CD4-positive, alpha-beta T cell (primary cell): ENCODE measurements at regions not wholly inside any gene's neighbourhood (a gene's known extent, or its start where the extent isn't known, plus 50 kb on each side); places are given as distances from the start of the nearest gene placed in this dataset.

Source experiments
- ATAC-seq: fragments of 200-7000 bp; cut with Tn5 transposase; one replicate; pipeline ENCODE4 v1.10.0; 2022; ENCODE audit warnings: mild to moderate bottlenecking; ENCODE audit not compliant: poor library complexity
- CTCF ChIA-PET: fragments of 350-600 bp; sonication (Branson Sonifier 250); formaldehyde crosslinking; loops from one replicate; lab custom pipeline; 2021; ENCODE audit warnings: antibody characterized with exemption, inconsistent platforms; lab: Charles Lee
- POLR2A ChIA-PET: fragments of 350-600 bp; sonication (Branson Sonifier 250); formaldehyde crosslinking; loops from one replicate; lab custom pipeline; 2021; ENCODE audit warnings: antibody characterized with exemption, inconsistent platforms; lab: Charles Lee
- DNase-seq, 14 experiments: peaks; one replicate each; pipeline ENCODE4 v3.0.0-alpha.2; 2013 to 2020; ENCODE audit warnings: mixed read lengths in 2 of 14
- H3K27ac ChIP-seq, 2 donors: one replicate each; pipeline versions ENCODE4 v1.5.1 to v1.7.0; 2013; ENCODE audit warnings: low read length in 2 of 2, low read depth in 1 of 2, mild to moderate bottlenecking in 1 of 2
- H3K27me3 ChIP-seq, 2 experiments: 1 replicate in 1 of 2; 2 replicates in 1 of 2; pipeline versions ENCODE4 v1.6.1 to v1.7.0; 2013; ENCODE audit warnings: low read length in 2 of 2, control low read depth in 1 of 2, mild to moderate bottlenecking in 1 of 2, moderate library complexity in 1 of 2; ENCODE audit not compliant: insufficient read depth in 2 of 2, control insufficient read depth in 1 of 2
- H3K36me3 ChIP-seq: one replicate; pipeline ENCODE4 v1.6.1; 2013; ENCODE audit warnings: low read length, control low read depth; ENCODE audit not compliant: insufficient read depth
- H3K4me1 ChIP-seq: one replicate; pipeline ENCODE4 v1.6.1; 2013; ENCODE audit warnings: low read length, control low read depth; ENCODE audit not compliant: insufficient read depth
- H3K4me3 ChIP-seq: one replicate; pipeline ENCODE4 v1.5.1; 2013; ENCODE audit warnings: mild to moderate bottlenecking, low read length, moderate library complexity
- H3K9me3 ChIP-seq, 2 experiments: 1 replicate in 1 of 2; 2 replicates in 1 of 2; pipeline versions ENCODE4 v1.6.1 to v1.7.0; 2013; ENCODE audit warnings: low read length in 2 of 2, mild to moderate bottlenecking in 2 of 2, control low read depth in 1 of 2, moderate library complexity in 1 of 2; ENCODE audit not compliant: control insufficient read depth in 1 of 2, insufficient read depth in 1 of 2
- H3K27ac Mint-ChIP-seq: one replicate; pipeline ENCODE4 v1.8.0; 2020; ENCODE audit warnings: mixed read lengths
- H3K27me3 Mint-ChIP-seq: one replicate; pipeline ENCODE4 v1.8.0; 2021; ENCODE audit warnings: mixed read lengths
- H3K36me3 Mint-ChIP-seq: one replicate; pipeline ENCODE4 v1.8.0; 2021; ENCODE audit warnings: low read depth, mixed read lengths
- H3K4me1 Mint-ChIP-seq: one replicate; pipeline ENCODE4 v1.8.0; 2021; ENCODE audit warnings: low read depth, mixed read lengths
- H3K4me3 Mint-ChIP-seq: one replicate; pipeline ENCODE4 v1.8.0; 2020; ENCODE audit warnings: mild to moderate bottlenecking, mixed read lengths
- H3K9me3 Mint-ChIP-seq: one replicate; pipeline ENCODE4 v1.8.0; 2020; ENCODE audit warnings: mixed read lengths
- intact Hi-C, 2 experiments: fragments of 100-400 bp; cut with DNase I in 1 of 2; cut with micrococcal nuclease in 1 of 2; formaldehyde crosslinking; loops; one replicate each; pipeline versions ENCODE4 v1.15.1 to v1.9.0; 2023 to 2025; cut with DNase I, micrococcal nuclease
- TF ChIP-seq, protein P1 (sequence below): fragments of 200-600 bp; IDR thresholded peaks from one replicate; pipeline ENCODE4 v1.8.0; 2022; ENCODE audit warnings: antibody characterized with exemption, mild to moderate bottlenecking

DNA sequence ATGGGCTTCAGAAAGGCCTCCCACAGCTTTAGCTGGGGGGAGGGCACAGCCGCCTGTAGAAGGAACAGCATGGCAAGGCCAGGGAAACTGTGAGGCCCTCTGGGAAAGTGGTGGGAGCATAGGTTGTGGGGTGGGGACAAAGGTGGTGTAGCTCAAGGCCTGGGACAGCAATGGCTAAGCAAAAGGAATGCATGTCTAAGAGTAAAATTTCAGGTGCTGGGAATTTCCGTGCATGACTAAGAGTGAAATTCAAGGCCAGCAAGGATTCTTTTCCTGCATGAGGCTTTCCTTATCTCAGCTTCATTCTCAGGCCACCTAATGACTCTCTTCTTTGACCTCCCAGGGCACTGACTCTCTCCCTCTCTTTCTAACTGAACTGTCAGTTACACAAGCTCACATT, 86.5 kb upstream of the WNT4 start:
- no peak for ATAC-seq
- H3K9me3 Mint-ChIP-seq: no peaks in the 10 kb centered on the region
- CTCF ChIA-PET: no interaction called here

GRCh38 chr1:22231068-22231593, 88.2 kb upstream of the WNT4 start:
- H3K4me1 ChIP-seq: no peaks in the 10 kb centered on the region
- H3K4me1 Mint-ChIP-seq: no peaks in the 10 kb centered on the region
- H3K36me3 ChIP-seq: no peaks in the 10 kb centered on the region
- H3K9me3 Mint-ChIP-seq: no peaks in the 10 kb centered on the region
- TF ChIP-seq, protein P1, sequence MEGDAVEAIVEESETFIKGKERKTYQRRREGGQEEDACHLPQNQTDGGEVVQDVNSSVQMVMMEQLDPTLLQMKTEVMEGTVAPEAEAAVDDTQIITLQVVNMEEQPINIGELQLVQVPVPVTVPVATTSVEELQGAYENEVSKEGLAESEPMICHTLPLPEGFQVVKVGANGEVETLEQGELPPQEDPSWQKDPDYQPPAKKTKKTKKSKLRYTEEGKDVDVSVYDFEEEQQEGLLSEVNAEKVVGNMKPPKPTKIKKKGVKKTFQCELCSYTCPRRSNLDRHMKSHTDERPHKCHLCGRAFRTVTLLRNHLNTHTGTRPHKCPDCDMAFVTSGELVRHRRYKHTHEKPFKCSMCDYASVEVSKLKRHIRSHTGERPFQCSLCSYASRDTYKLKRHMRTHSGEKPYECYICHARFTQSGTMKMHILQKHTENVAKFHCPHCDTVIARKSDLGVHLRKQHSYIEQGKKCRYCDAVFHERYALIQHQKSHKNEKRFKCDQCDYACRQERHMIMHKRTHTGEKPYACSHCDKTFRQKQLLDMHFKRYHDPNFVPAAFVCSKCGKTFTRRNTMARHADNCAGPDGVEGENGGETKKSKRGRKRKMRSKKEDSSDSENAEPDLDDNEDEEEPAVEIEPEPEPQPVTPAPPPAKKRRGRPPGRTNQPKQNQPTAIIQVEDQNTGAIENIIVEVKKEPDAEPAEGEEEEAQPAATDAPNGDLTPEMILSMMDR: no peak
- ChIA-PET CTCF (no interaction called here), POLR2A (no interaction called here)
- H3K4me3 Mint-ChIP-seq: no peak overlapping the region
- H3K27me3 ChIP-seq: peaks cover 0 to 6% of the 10 kb centered on the region in 2 experiments
- intact Hi-C loops: no loop called here
- peaks cover 0 to 8% of the 10 kb centered on the region in 2 experiments for H3K9me3 ChIP-seq
- peaks cover 26% of the 10 kb centered on the region for H3K27me3 Mint-ChIP-seq
- H3K36me3 Mint-ChIP-seq: no peaks in the 10 kb centered on the region
- H3K27ac Mint-ChIP-seq: no peak overlapping the region
- no peak overlapping the region for H3K27ac ChIP-seq
- no peak for DNase-seq
- H3K4me3 ChIP-seq: no peak overlapping the region
- ATAC-seq: no peak

More for the DNA sequence above, 86.5 kb upstream of the WNT4 start:
- intact Hi-C loops: no loop called here
- TF ChIP-seq, protein P1: no peak
- Mint-ChIP-seq H3K36me3 (no peaks in the 10 kb centered on the region), H3K27ac (no peak overlapping the region), H3K4me1 (no peaks in the 10 kb centered on the region), H3K4me3 (no peak overlapping the region), H3K27me3 (peaks cover 20% of the 10 kb centered on the region)
- H3K27ac ChIP-seq: no peak overlapping the region
- DNase-seq: no peak
- H3K27me3 ChIP-seq: peaks cover 0 to 3% of the 10 kb centered on the region in 2 experiments
- no peak overlapping the region for H3K4me3 ChIP-seq
- H3K4me1 ChIP-seq: no peaks in the 10 kb centered on the region
- no peaks in the 10 kb centered on the region for H3K36me3 ChIP-seq
- POLR2A ChIA-PET: no interaction called here
- H3K9me3 ChIP-seq: peaks cover 0 to 8% of the 10 kb centered on the region in 2 experiments

DNA sequence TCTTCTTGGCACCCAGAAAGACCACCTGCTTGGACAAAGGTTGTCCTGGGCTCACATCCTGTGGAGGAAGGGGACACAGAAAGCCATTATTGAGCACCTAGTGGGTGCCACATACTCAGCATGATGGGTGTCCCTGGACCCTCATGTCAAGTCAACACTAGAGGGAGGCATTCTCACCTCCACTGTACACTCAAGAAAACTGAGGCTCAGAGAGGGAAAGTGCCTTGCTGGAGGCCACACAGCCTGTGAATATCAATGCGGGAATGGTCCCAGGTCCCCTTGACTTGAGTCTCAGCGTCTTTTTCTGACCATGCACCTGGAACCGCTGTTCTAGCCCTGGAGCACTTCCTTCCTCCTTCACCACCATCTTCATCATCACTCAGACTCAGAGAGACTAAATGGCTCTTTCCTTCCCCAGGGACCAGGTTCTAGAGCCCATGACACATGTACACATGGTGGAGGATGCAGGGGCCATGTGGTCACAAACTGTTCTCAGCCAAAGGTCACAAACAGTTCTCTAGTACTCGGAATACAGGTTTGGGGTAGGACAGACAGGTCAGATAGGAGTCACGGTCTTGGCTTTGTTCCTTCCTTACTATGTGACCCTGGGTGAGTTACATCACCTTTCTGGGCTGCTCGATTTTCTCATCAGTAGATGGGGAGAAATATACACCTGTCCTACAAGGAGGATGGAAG, 89.2 kb upstream of the WNT4 start:
- TF ChIP-seq, protein P1: no peak
- Histone ChIP-seq H3K9me3 (peaks cover 0 to 5% of the 10 kb centered on the region in 2 experiments), H3K27me3 (peaks cover 0 to 8% of the 10 kb centered on the region in 2 experiments), H3K4me1 (no peaks in the 10 kb centered on the region), H3K36me3 (no peaks in the 10 kb centered on the region), H3K27ac (no peak overlapping the region), H3K4me3 (no peak overlapping the region)
- intact Hi-C loops: no loop called here
- no peaks in the 10 kb centered on the region for H3K9me3 Mint-ChIP-seq
- ChIA-PET CTCF (no interaction called here), POLR2A (no interaction called here)
- ATAC-seq: no peak
- no peaks in the 10 kb centered on the region for H3K4me1 Mint-ChIP-seq
- peaks cover 26% of the 10 kb centered on the region for H3K27me3 Mint-ChIP-seq
- H3K4me3 Mint-ChIP-seq: no peak overlapping the region
- no peak overlapping the region for H3K27ac Mint-ChIP-seq
- no peak for DNase-seq
- H3K36me3 Mint-ChIP-seq: no peaks in the 10 kb centered on the region
